Glomerular visceral epithelial cell (primary cell): ENCODE measurements at regions not wholly inside any gene's neighbourhood (a gene's known extent, or its start where the extent isn't known, plus 50 kb on each side); places are given as distances from the start of the nearest gene placed in this dataset.
A peak's percentile ranks its signal among the peaks of the same experiment; 100 is the strongest.
"Not testable (repeated sequence)": the region's sequence is repeated elsewhere in the genome, so short reads cannot be mapped to it uniquely, and the experiment has no call there.

ENCODE experiments used
- DNase-seq: peaks from one replicate; pipeline ENCODE4 v3.0.0-alpha.2; 2016; ENCODE audit errors: extremely low spot score

DNA sequence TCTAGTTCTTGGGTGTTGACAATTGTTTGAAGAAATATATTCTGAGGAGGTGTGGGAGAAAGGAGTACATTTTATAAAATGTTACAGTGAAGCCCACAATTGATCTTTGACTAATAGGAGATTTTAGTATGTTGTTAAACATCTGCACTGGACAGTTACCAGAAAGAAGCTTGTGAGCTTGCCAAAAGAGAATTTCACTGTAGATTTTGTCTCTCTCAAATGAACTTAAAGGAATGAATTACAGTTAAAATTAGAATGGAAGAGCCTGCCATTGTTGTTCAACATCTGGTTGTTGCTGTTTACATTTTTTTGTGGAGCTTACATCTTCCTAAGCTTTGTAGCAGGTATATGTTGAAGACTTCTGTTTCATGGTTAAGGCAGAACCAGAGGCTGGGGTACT, 620.5 kb upstream of the CCDC179 start:
- no peak for DNase-seq

DNA sequence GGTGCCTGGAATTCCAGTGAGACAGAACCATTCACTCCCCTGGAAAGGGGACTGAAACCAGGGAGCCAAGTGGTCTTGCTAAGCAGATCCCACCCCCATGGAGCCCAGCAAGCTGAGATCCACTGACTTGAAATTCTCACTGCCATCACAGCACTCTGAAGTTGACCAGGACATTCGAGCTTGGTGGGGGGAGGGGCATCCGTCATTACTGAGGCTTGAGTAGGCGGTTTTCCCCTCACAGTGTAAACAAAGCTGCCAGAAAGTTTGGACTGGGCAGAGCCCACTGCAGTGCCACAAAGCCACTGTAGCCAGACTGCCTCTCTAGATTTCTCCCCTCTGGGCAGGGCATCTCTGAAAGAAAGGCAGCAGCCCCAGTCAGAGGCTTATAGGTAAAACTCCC, 623.9 kb upstream of the CCDC179 start:
- not testable (repeated sequence) for DNase-seq

GRCh38 chr11:23484618-23485017, 624.3 kb upstream of the CCDC179 start:
- DNase-seq = not testable (repeated sequence)

GRCh38 chr11:23490557-23491235, 630.4 kb upstream of the CCDC179 start:
- DNase-seq = no peak

DNA sequence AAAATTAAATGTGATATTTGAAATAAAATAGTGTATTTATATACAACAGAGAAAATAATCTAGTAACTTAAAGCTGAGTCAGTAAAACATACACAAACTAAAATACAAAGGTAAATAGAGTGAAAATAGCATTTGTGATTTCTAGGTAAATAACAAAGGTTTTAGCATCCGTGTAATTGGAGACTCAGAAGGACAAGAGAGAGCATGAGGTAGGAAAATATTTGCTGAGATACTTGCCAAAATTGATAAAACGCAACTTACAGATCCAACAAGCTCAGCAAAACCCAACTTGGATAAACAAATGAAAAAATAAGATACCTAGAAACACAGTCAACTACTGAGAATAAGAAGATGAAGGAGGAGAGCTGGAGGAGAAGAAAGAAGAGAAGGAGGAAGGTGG, 634.7 kb upstream of the CCDC179 start:
- DNase-seq = no peak

GRCh38 chr11:23496340-23496739, 636.1 kb upstream of the CCDC179 start:
- no peak for DNase-seq

GRCh38 chr11:23497040-23497439, 636.8 kb upstream of the CCDC179 start:
- no peak for DNase-seq

- no peak for DNase-seq
Measured at GRCh38 chr11:23502389-23502788, 642.1 kb upstream of the CCDC179 start.

DNA sequence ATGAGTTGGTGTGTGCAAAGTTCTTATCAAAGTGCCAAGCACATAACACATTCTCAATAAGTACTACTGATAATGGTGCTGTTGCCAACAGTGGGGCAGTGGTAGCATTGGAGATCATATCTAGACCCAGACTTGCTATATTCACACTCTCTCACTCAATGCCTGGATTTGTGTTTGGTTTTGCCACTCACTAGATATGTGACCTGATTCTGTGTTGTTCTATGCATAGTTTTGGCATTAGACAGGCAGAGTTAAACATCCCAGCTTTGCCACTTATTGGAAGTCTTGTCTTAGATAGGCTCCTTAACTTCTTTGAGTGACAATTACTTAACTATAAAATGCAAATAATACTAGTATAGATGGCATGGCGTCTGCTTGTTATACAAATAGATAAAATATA, 642.6 kb upstream of the CCDC179 start:
- DNase-seq = no peak

DNA sequence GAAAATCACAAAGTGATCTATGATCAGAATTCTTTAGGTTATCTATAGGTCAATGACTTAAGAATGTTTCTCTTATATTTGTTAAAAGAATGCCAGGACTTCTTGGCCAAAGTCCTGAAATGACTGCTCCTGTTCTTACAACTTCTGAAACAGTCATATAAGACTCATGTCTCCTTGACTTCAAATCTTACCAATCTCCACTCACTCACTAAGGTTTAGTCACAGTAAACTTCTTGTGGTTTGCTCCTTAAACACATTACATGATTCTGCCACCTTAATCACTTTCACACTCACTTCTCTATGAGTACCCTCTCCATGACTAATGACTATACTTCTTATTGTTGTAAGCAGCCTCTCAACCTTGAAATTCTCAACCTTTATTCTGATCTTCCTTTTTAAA, 648.7 kb upstream of the CCDC179 start:
- peak; percentile 67 for DNase-seq

GRCh38 chr11:23509821-23510220, 649.5 kb upstream of the CCDC179 start:
- DNase-seq = no peak

GRCh38 chr11:23519194-23519593, 658.9 kb upstream of the CCDC179 start:
- no peak for DNase-seq

DNA sequence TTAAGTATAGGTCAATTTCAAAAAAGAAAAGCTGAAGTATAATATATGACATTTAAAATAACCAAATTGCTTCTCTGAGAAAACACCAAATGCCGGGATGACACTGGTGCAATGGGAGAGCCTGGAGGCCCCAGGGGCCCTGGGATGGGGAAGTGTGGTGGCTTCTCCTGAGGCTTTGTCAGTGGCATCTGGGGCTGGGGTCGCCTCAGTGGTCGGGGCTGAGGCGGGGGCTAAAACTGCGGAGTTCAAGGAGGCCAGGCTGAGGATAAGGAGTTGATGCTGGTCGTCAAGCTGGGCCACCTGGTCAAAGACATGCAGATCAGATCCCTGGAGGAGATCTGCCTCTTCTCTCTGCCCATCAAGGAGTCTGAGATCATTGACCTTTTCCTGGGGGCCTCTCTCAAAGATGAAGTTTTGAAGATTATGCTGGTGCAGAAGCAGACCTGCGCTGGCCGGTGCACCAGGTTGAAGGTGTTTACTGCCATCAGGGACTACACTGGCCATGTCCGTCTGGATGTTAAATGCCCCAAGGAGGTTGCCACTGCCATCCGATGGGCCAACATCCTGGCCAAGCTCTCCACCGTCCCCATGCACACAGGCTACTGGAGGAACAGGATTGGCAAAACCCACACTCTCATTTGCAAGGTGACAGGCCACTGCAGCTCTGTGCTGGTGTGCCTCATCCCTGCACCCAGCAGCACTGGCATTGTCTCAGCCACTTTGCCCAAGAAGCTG, 660.1 kb upstream of the CCDC179 start:
- DNase-seq = no peak

GRCh38 chr11:23536907-23537306, 676.6 kb upstream of the CCDC179 start:
- no peak for DNase-seq

GRCh38 chr11:23539556-23539955, 679.3 kb upstream of the CCDC179 start:
- peak; percentile 18 for DNase-seq

- DNase-seq = peak; percentile 53
Measured at GRCh38 chr11:23540101-23540561, 679.9 kb upstream of the CCDC179 start.

DNA sequence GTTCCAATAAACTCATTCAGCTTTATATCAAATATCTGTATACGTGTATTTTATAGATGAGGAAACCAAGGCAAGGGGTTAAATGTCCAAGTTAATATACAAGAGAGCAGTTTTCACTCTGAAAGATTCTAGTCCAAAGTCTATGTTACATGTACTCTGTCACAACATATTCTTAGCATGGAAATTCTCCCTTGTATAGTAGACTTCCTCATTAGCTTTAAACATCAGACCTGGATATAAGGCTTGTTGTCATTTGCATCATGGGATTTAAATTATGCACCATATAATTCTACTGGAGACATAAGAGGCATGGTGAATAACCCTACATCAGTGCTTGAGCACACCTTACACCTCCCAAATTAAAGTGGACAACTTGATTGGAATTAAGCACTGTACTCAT, 681.9 kb upstream of the CCDC179 start:
- DNase-seq = no peak

GRCh38 chr11:23542816-23543215, 682.5 kb upstream of the CCDC179 start:
- no peak for DNase-seq

- DNase-seq = no peak
Measured at GRCh38 chr11:23543651-23544222, 683.5 kb upstream of the CCDC179 start.

DNA sequence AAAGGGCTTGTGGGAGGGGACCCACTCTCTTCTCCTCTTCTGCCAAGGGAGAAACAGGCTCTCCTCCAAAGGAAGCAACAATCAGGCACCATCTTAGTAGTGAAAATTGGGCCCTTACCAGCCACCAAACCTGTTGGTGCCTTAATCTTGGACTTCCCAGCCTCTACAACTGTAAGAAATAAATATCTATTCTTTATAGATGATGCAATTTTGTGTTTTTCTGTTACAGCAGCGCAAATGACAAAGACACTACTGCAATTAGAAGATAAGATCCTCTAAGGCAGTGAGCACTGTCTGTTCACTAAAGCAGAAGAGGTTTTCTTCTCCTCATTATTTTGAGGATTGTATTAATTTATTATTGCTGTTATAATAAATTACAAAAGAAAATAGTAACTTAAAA, 691.4 kb upstream of the CCDC179 start:
- no peak for DNase-seq

DNA sequence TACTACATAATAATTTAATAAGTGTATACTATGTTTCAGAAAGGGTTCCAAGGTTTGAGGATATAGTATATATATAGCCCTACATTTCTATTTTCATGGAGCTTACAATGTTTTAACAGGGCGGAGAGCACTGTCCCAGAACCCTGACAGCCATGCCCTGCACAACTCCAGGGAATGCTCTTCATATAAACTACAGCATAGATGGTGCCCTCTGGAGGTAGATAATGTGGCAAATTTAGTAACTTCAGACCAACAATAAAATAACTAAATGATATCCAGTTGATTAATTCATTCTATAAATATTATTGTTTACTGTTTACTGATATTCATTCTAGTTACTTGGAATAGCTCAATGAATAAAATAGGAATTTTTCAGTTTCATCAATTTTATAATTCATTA, 693.7 kb upstream of the CCDC179 start:
- DNase-seq = no peak

GRCh38 chr11:23555085-23555484, 694.8 kb upstream of the CCDC179 start:
- peak; percentile 21 for DNase-seq

GRCh38 chr11:23556163-23556750, 696.0 kb upstream of the CCDC179 start:
- DNase-seq = no peak
